Esophagus squamous epithelium (tissue), 4 donors: ENCODE measurements at regions not wholly inside any gene's neighbourhood (a gene's known extent, or its start where the extent isn't known, plus 50 kb on each side); places are given as distances from the start of the nearest gene placed in this dataset.

ENCODE experiments used
- POLR2A ChIP-seq, 4 donors: fragments of 450-650 bp; IDR thresholded peaks; one replicate each; pipeline ENCODE4 v1.6.1; 2017; ENCODE audit warnings: antibody characterized with exemption in 4 of 4, mild to moderate bottlenecking in 4 of 4, moderate library complexity in 3 of 4
- TF ChIP-seq, protein P1 (sequence below), 6 experiments: fragments of 450-650 bp in 4 of 6; fragments of 200-600 bp in 2 of 6; sonication (generic) in 2 of 6; IDR thresholded peaks; one replicate each; pipeline ENCODE4 v1.5.1; 2016 to 2019; ENCODE audit warnings: antibody characterized with exemption in 6 of 6, mild to moderate bottlenecking in 4 of 6, moderate library complexity in 4 of 6

DNA sequence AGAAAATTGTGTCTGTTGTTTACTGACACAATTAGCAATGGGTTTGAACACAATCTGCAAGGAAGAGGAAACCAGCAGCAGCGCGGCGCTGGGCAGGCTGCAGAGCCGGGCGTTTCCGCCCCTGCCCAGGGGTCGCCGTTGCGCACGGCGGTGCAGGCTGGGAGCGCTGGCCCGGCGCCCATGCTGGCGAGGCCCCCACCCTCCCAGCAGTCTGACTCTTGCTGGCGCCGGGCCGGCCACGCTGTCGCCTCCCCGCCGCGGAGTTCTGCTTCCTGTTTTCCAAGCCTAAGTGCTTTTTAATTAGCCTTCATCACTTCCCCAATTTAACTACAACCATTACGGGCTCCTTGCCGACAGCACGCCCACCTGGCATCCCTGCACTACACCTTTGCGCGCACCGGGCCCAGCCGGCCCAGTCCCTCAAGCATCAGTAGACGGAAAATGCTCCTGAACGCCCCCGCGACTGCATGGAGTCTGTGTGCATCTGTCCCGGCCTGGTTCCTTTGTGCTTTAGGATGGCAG, 212.1 kb downstream of the GXYLT1 start:
- TF ChIP-seq, protein P1, sequence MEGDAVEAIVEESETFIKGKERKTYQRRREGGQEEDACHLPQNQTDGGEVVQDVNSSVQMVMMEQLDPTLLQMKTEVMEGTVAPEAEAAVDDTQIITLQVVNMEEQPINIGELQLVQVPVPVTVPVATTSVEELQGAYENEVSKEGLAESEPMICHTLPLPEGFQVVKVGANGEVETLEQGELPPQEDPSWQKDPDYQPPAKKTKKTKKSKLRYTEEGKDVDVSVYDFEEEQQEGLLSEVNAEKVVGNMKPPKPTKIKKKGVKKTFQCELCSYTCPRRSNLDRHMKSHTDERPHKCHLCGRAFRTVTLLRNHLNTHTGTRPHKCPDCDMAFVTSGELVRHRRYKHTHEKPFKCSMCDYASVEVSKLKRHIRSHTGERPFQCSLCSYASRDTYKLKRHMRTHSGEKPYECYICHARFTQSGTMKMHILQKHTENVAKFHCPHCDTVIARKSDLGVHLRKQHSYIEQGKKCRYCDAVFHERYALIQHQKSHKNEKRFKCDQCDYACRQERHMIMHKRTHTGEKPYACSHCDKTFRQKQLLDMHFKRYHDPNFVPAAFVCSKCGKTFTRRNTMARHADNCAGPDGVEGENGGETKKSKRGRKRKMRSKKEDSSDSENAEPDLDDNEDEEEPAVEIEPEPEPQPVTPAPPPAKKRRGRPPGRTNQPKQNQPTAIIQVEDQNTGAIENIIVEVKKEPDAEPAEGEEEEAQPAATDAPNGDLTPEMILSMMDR (IDR thresholded peaks at IDR 0.05): no peak
- TF ChIP-seq POLR2A (IDR thresholded peaks at IDR 0.05): no peak
